SU-DHL-6 (cell line): ENCODE measurements at regions not wholly inside any gene's neighbourhood (a gene's known extent, or its start where the extent isn't known, plus 50 kb on each side); places are given as distances from the start of the nearest gene placed in this dataset.

Experiments
- H2AFZ ChIP-seq: fragments of 200-600 bp; sonication (generic); 2 replicates; pipeline ENCODE4 v1.6.1; 2014; ENCODE audit warnings: low read depth, mild to moderate bottlenecking, moderate library complexity, mixed read lengths, antibody characterized with exemption, low read length; ENCODE audit not compliant: severe bottlenecking
- H3F3A ChIP-seq: fragments of 200-600 bp; shearing (Covaris generic); 2 replicates; pipeline ENCODE4 v1.6.0; 2016; ENCODE audit warnings: antibody characterized with exemption, mild to moderate bottlenecking; ENCODE audit not compliant: insufficient read depth
- H3K27ac ChIP-seq: fragments of 200-600 bp; sonication (generic); 2 replicates; pipeline ENCODE4 v1.5.1; 2016; ENCODE audit warnings: low read depth, mild to moderate bottlenecking, low read length, moderate library complexity, mixed read lengths
- H3K27me3 ChIP-seq: fragments of 200-600 bp; sonication (generic), shearing (Covaris generic); 2 replicates; pipeline ENCODE4 v1.6.0; 2014; ENCODE audit warnings: mild to moderate bottlenecking, low read length
- H3K36me3 ChIP-seq: fragments of 200-600 bp; sonication (generic); 2 replicates; pipeline ENCODE4 v1.6.1; 2014; ENCODE audit warnings: mild to moderate bottlenecking, low read length, mixed read lengths
- H3K4me2 ChIP-seq: fragments of 300-600, 200-600 bp; shearing (Covaris generic), sonication (generic); 2 replicates; pipeline ENCODE4 v1.6.0; 2014; ENCODE audit warnings: low read length, low read depth, mild to moderate bottlenecking; ENCODE audit not compliant: poor library complexity, severe bottlenecking
- H3K4me3 ChIP-seq: fragments of 200-600 bp; sonication (generic); 2 replicates; pipeline ENCODE4 v1.5.1; 2014; ENCODE audit warnings: antibody characterized with exemption, low read length, mild to moderate bottlenecking, mixed read lengths; ENCODE audit not compliant: insufficient read depth, poor library complexity, severe bottlenecking
- H3K79me2 ChIP-seq: fragments of 200-600 bp; sonication (generic); 2 replicates; pipeline ENCODE4 v1.6.1; 2014; ENCODE audit warnings: mild to moderate bottlenecking, low read length, moderate library complexity; ENCODE audit not compliant: insufficient read depth
- H3K9ac ChIP-seq: fragments of 200-600 bp; sonication (generic); 2 replicates; pipeline ENCODE4 v1.7.0; 2014; ENCODE audit warnings: mild to moderate bottlenecking, low read length
- H3K9me2 ChIP-seq: fragments of 200-600 bp; sonication (generic); replicated peaks from 2 replicates; pipeline ENCODE4 v1.6.1; 2014; ENCODE audit warnings: low read length; ENCODE audit not compliant: insufficient read depth
- H3K9me3 ChIP-seq: fragments of 200-600 bp; sonication (generic); 2 replicates; pipeline ENCODE4 v1.6.1; 2014; ENCODE audit warnings: low read length, mixed read lengths; ENCODE audit not compliant: insufficient read depth
- H4K20me1 ChIP-seq: fragments of 200-600 bp; sonication (generic); 2 replicates; pipeline ENCODE4 v1.6.1; 2014; ENCODE audit warnings: low read depth, mild to moderate bottlenecking, antibody characterized with exemption, low read length, moderate library complexity, mixed read lengths
- EZH2phosphoT487 ChIP-seq: fragments of 200-600 bp; sonication (generic), shearing (Covaris generic); conservative IDR thresholded peaks from 2 replicates; pipeline ENCODE4 v1.6.1; 2018; ENCODE audit warnings: mild to moderate bottlenecking, antibody characterized with exemption, low read length, moderate library complexity, mixed read lengths
- TF ChIP-seq, protein P1 (sequence below): fragments of 200-600 bp; sonication (generic); IDR thresholded peaks from one replicate; pipeline ENCODE4 v1.5.1; 2017; ENCODE audit warnings: antibody characterized with exemption, mild to moderate bottlenecking, low read length, moderate library complexity; ENCODE audit not compliant: insufficient read depth, poor library complexity, severe bottlenecking

DNA sequence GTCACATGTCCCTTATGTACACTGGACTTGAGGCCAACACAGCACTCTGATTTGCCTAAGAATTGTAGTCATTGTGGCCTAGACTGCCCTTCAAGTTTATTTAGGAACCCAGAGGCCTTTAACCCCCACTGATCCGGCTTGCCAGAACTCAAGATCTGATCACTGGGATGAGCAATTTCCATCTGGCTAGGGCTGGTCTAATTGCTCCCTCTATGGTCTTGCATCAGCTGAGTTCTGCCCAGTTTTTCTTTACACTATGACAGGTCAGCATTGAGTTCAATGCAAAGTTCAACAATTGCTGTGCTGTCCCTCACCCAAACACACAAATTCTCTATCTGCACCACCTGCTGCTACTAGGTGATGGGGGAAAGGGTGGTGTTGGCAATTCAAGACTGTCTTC lies 146.9 kb upstream of the MDGA2 start:
- H3K9me3 ChIP-seq = no peaks in the 10 kb centered on the region
- no peak for TF ChIP-seq EZH2phosphoT487
- TF ChIP-seq, protein P1, sequence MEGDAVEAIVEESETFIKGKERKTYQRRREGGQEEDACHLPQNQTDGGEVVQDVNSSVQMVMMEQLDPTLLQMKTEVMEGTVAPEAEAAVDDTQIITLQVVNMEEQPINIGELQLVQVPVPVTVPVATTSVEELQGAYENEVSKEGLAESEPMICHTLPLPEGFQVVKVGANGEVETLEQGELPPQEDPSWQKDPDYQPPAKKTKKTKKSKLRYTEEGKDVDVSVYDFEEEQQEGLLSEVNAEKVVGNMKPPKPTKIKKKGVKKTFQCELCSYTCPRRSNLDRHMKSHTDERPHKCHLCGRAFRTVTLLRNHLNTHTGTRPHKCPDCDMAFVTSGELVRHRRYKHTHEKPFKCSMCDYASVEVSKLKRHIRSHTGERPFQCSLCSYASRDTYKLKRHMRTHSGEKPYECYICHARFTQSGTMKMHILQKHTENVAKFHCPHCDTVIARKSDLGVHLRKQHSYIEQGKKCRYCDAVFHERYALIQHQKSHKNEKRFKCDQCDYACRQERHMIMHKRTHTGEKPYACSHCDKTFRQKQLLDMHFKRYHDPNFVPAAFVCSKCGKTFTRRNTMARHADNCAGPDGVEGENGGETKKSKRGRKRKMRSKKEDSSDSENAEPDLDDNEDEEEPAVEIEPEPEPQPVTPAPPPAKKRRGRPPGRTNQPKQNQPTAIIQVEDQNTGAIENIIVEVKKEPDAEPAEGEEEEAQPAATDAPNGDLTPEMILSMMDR = no peak
- H3K9ac ChIP-seq = no peak overlapping the region
- no peaks in the 10 kb centered on the region for H3F3A ChIP-seq
- H3K79me2 ChIP-seq = no peaks in the 10 kb centered on the region
- no peak overlapping the region for H3K4me2 ChIP-seq
- H3K36me3 ChIP-seq = no peaks in the 10 kb centered on the region
- H3K27me3 ChIP-seq = no peaks in the 10 kb centered on the region
- no peak overlapping the region for H2AFZ ChIP-seq
- H4K20me1 ChIP-seq = no peaks in the 10 kb centered on the region
- no peak overlapping the region for H3K27ac ChIP-seq
- no peaks in the 10 kb centered on the region; the same call in 1 of the 2 replicates for H3K9me2 ChIP-seq
- H3K4me3 ChIP-seq = no peak overlapping the region

DNA sequence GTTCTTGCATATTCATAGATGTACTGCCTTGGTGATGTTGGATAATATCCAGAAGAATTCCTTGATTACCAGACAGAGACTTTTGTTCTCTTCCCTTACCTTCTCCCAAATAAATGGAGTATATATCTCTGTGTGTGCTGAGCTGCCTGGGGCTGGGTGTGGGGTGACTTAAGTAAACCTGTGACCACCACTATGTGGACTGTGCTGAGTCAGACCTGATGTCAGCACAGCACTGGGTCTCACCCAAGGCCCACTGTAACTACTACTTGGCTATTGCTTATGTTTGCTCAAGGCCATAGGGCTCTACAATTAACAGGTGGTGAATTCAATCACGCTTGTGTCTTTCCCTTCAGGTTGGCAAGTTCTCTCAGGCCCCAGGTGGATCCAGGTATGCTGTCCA lies 145.7 kb upstream of the MDGA2 start:
- Histone ChIP-seq H3K9ac (no peak overlapping the region), H3K4me3 (no peak overlapping the region), H3K79me2 (no peaks in the 10 kb centered on the region), H4K20me1 (no peaks in the 10 kb centered on the region), H3K4me2 (no peak overlapping the region), H3K9me2 (no peaks in the 10 kb centered on the region; the same call in 1 of the 2 replicates), H3K27me3 (no peaks in the 10 kb centered on the region), H2AFZ (no peak overlapping the region), H3K9me3 (no peaks in the 10 kb centered on the region), H3K36me3 (no peaks in the 10 kb centered on the region), H3K27ac (no peak overlapping the region), H3F3A (no peaks in the 10 kb centered on the region)
- TF ChIP-seq, protein P1 = no peak
- no peak for TF ChIP-seq EZH2phosphoT487

DNA sequence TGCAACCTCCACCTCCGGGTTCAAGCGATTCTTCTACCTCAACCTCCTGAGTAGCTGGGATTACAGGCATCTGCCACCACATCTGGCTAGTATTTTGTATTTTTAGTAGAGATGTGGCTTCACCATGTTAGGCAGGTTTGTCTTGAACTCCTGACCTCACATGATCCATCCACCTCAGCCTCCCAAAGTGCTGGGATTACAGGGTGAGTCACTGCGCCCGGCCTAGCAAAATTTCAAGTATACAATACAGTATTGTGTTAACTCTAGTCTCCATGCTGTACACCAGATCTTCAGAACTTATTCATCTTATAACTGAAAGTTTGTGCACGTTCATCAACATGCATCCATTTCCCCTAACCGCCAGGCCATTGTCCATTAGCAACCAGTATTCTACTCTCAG lies 115.1 kb upstream of the MDGA2 start:
- TF ChIP-seq, protein P1 = no peak
- no peak for TF ChIP-seq EZH2phosphoT487
- no peak overlapping the region for H3K4me2 ChIP-seq
- H3K36me3 ChIP-seq = no peaks in the 10 kb centered on the region
- no peaks in the 10 kb centered on the region for H3F3A ChIP-seq
- no peak overlapping the region for H3K27ac ChIP-seq
- H3K4me3 ChIP-seq = no peak overlapping the region
- no peak overlapping the region for H3K9ac ChIP-seq
- no peaks in the 10 kb centered on the region for H3K9me3 ChIP-seq
- H2AFZ ChIP-seq = no peak overlapping the region
- H4K20me1 ChIP-seq = no peaks in the 10 kb centered on the region
- no peaks in the 10 kb centered on the region for H3K79me2 ChIP-seq
- no peaks in the 10 kb centered on the region for H3K27me3 ChIP-seq
- no peaks in the 10 kb centered on the region for H3K9me2 ChIP-seq
